ENCODE measurements at regions not wholly inside any gene's neighbourhood (a gene's known extent, or its start where the extent isn't known, plus 50 kb on each side); places are given as distances from the start of the nearest gene placed in this dataset.

DNA sequence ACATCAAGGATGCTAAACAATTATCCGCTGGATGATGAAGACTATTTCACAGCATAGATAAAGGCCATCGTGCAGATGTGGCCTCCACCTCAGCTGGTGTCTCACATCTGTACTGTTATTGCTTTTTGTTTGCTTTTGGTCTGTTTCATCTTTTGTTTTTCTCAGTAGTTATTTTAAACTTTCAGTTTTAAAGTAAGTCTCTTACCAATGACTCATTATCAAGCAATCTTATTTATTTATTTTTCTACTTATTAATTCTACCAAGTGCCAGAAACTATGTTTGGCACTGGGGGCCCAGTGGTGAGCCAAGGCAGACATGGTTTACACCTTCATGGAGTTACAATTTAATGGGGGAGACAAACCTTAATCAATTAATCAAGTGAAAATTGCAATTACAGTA lies 250.9 kb upstream of the TMEM72 start:
- TF ChIP-seq EZH2 (IDR thresholded peaks at IDR 0.05; ENCODE audit: borderline replicate concordance, low read depth, low read length), result no peak
- TF ChIP-seq, protein P1, sequence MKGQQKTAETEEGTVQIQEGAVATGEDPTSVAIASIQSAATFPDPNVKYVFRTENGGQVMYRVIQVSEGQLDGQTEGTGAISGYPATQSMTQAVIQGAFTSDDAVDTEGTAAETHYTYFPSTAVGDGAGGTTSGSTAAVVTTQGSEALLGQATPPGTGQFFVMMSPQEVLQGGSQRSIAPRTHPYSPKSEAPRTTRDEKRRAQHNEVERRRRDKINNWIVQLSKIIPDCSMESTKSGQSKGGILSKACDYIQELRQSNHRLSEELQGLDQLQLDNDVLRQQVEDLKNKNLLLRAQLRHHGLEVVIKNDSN (CRISPR knock-in tag; IDR thresholded peaks at IDR 0.05), result no peak
- no peak for TF ChIP-seq NCOR1 (IDR thresholded peaks at IDR 0.05)

All from K562 (cell line).